ENCODE measurements at regions not wholly inside any gene's neighbourhood (a gene's known extent, or its start where the extent isn't known, plus 50 kb on each side); places are given as distances from the start of the nearest gene placed in this dataset.
"Not testable (repeated sequence)": the region's sequence is repeated elsewhere in the genome, so short reads cannot be mapped to it uniquely, and the experiment has no call there.

DNA sequence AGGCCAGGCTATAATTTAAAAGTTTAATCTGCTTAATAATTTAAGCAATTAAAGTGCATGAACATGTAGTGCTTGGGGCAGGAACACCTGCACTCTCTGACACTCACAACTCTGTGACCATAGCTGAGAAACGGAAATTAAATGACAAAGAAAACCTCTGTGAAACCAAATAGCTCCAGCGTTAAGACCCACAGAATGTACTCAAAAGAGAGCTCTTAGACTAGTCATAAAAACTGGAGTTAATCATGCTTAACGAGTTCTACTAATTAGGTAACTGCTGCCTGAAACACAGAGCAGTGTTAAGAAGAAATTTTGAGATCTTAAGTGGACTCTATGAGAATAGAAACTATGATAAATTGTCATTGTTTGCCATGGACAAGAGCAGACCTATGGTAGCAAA is 174.4 kb upstream of the SPIN4 start:
- Histone ChIP-seq H3K4me3 (ENCODE audit: low read depth in 1 of 2, low read length in 2 of 2) (no peak overlapping the region), H3K27ac (ENCODE audit: low read length) (no peak overlapping the region), H3K36me3 (ENCODE audit: insufficient read depth, low read length) (no peaks in the 10 kb centered on the region; the same call in 1 of the 2 replicates), H3K4me1 (ENCODE audit: insufficient read depth, low read length) (no peaks in the 10 kb centered on the region), H3K4me2 (ENCODE audit: insufficient read depth, low read length) (no peak overlapping the region), H4K20me1 (ENCODE audit: insufficient read depth, low read length) (no peaks in the 10 kb centered on the region), H2AFZ (ENCODE audit: low read depth, low read length) (no peak overlapping the region), H3K27me3 (ENCODE audit: insufficient read depth, low read length, poor library complexity) (no peaks in the 10 kb centered on the region), H3K79me2 (ENCODE audit: insufficient read depth, low read length) (peaks cover 18% of the 10 kb centered on the region; the same call in 1 of the 2 replicates), H3K9ac (ENCODE audit: low read depth, low read length) (no peak overlapping the region), H3K9me3 (ENCODE audit: insufficient read depth, low read length, severe bottlenecking) (no peaks in the 10 kb centered on the region)
- TF ChIP-seq CTCF (IDR thresholded peaks at IDR 0.05; ENCODE audit: borderline replicate concordance, extremely low read depth, low read length, poor library complexity, severe bottlenecking) (no peak), EZH2 (IDR thresholded peaks at IDR 0.05; ENCODE audit: borderline replicate concordance, low read depth, low read length, severe bottlenecking) (no peak)
- DNase-seq (no peak), ATAC-seq (ENCODE audit: insufficient read depth, low read depth) (no peak)

DNA sequence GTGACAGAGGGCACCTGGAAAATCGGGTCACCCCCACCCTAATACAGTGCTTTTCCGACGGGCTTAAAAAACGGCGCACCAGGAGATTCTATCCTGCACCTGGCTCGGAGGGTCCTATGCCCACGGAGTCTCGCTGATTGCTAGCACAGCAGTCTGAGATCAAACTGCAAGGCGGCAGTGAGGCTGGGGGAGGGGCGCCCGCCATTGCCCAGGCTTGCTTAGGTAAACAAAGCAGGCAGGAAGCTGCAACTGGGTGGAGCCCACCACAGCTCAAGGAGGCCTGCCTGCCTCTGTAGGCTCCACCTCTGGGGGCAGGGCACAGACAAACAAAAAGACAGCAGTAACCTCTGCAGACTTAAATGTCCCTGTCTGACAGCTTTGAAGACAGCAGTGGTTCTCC is 168.2 kb upstream of the SPIN4 start:
- H2AFZ ChIP-seq (ENCODE audit: low read depth, low read length); H3K4me3 ChIP-seq (ENCODE audit: low read depth in 1 of 2, low read length in 2 of 2); H3K9me3 ChIP-seq (ENCODE audit: insufficient read depth, low read length, severe bottlenecking); H3K79me2 ChIP-seq (ENCODE audit: insufficient read depth, low read length); H3K4me1 ChIP-seq (ENCODE audit: insufficient read depth, low read length); H3K36me3 ChIP-seq (ENCODE audit: insufficient read depth, low read length); ATAC-seq (ENCODE audit: insufficient read depth, low read depth); H3K4me2 ChIP-seq (ENCODE audit: insufficient read depth, low read length); H3K9ac ChIP-seq (ENCODE audit: low read depth, low read length); H3K27ac ChIP-seq (ENCODE audit: low read length); H3K27me3 ChIP-seq (ENCODE audit: insufficient read depth, low read length, poor library complexity); H4K20me1 ChIP-seq (ENCODE audit: insufficient read depth, low read length): not testable (repeated sequence)
- peak; percentile 38 for DNase-seq

- no peak overlapping the region for H3K9ac ChIP-seq (ENCODE audit: low read depth, low read length)
- no peaks in the 10 kb centered on the region for H4K20me1 ChIP-seq (ENCODE audit: insufficient read depth, low read length)
- 0 out of 2 replicates have a peak, but pooled peaks cover 2% of the 10 kb centered on the region for H3K79me2 ChIP-seq (ENCODE audit: insufficient read depth, low read length)
- H3K4me3 ChIP-seq (ENCODE audit: low read depth in 1 of 2, low read length in 2 of 2): no peak overlapping the region
- no peak overlapping the region for H2AFZ ChIP-seq (ENCODE audit: low read depth, low read length)
- TF ChIP-seq EZH2 (IDR thresholded peaks at IDR 0.05; ENCODE audit: borderline replicate concordance, low read depth, low read length, severe bottlenecking) (no peak), CTCF (IDR thresholded peaks at IDR 0.05; ENCODE audit: borderline replicate concordance, extremely low read depth, low read length, poor library complexity, severe bottlenecking) (no peak)
- DNase-seq (no peak), ATAC-seq (ENCODE audit: insufficient read depth, low read depth) (no peak)
- H3K4me1 ChIP-seq (ENCODE audit: insufficient read depth, low read length): no peaks in the 10 kb centered on the region
- no peaks in the 10 kb centered on the region for H3K9me3 ChIP-seq (ENCODE audit: insufficient read depth, low read length, severe bottlenecking)
- H3K27me3 ChIP-seq (ENCODE audit: insufficient read depth, low read length, poor library complexity): no peaks in the 10 kb centered on the region
- no peak overlapping the region for H3K27ac ChIP-seq (ENCODE audit: low read length)
- H3K36me3 ChIP-seq (ENCODE audit: insufficient read depth, low read length): no peaks in the 10 kb centered on the region
- no peak overlapping the region for H3K4me2 ChIP-seq (ENCODE audit: insufficient read depth, low read length)
Observed at GRCh38 chrX:63514569-63515080, 163.5 kb upstream of the SPIN4 start.

DNA sequence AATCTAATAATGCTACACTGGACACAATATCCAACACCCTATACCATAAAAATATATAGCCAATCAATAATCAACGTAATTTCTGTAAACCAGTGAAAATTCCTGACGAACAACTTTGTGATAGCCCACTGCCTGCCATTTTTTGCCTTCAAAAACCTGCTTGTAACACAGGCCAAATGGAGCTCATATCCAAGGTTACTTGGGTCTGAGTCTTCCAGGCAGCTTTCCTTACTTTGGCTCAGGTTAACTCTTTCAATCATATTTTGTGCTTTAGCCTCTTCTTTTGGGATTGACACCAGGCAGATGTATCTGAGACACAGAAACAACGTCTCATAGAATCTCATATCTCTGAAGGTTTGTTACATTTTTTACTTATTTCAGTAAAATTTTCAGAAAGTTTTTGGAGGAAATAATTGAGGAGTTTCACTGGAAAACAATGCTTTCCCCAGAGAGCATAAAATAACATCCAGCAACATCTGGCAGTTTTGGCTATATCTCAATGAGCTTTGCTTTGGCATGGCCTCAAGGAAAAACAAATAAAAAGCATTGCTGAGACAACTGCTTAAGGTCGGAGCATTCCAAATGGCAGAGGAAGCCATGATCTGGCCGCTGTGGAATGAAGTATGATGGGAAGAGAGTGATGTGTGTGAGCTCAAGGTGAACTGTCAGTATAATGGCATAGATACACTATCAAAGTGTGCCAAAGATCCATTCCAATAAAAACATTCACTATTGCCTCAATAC is 162.9 kb upstream of the SPIN4 start:
- TF ChIP-seq CTCF (IDR thresholded peaks at IDR 0.05; ENCODE audit: borderline replicate concordance, extremely low read depth, low read length, poor library complexity, severe bottlenecking) (no peak), EZH2 (IDR thresholded peaks at IDR 0.05; ENCODE audit: borderline replicate concordance, low read depth, low read length, severe bottlenecking) (no peak)
- ATAC-seq (ENCODE audit: insufficient read depth, low read depth) (no peak), DNase-seq (no peak)
- no peak overlapping the region for H3K27ac ChIP-seq (ENCODE audit: low read length)
- H3K79me2 ChIP-seq (ENCODE audit: insufficient read depth, low read length): 0 out of 2 replicates have a peak, but pooled peaks cover 1% of the 10 kb centered on the region
- no peaks in the 10 kb centered on the region for H3K4me1 ChIP-seq (ENCODE audit: insufficient read depth, low read length)
- H3K4me2 ChIP-seq (ENCODE audit: insufficient read depth, low read length): no peak overlapping the region
- no peak overlapping the region for H2AFZ ChIP-seq (ENCODE audit: low read depth, low read length)
- H3K36me3 ChIP-seq (ENCODE audit: insufficient read depth, low read length): no peaks in the 10 kb centered on the region
- no peaks in the 10 kb centered on the region for H3K27me3 ChIP-seq (ENCODE audit: insufficient read depth, low read length, poor library complexity)
- H4K20me1 ChIP-seq (ENCODE audit: insufficient read depth, low read length): no peaks in the 10 kb centered on the region
- no peaks in the 10 kb centered on the region for H3K9me3 ChIP-seq (ENCODE audit: insufficient read depth, low read length, severe bottlenecking)
- H3K9ac ChIP-seq (ENCODE audit: low read depth, low read length): no peak overlapping the region
- no peak overlapping the region for H3K4me3 ChIP-seq (ENCODE audit: low read depth in 1 of 2, low read length in 2 of 2)

Measured in DND-41 (cell line).